Endothelial cell of umbilical vein (primary cell): ENCODE measurements at regions not wholly inside any gene's neighbourhood (a gene's known extent, or its start where the extent isn't known, plus 50 kb on each side); places are given as distances from the start of the nearest gene placed in this dataset.

Experiments used
- CTCF ChIP-seq, 2 donors: IDR thresholded peaks; 1 replicate in 1 of 2; 2 replicates in 1 of 2; pipeline ENCODE4 v1.5.1; 2011; ENCODE audit warnings: low read length in 2 of 2, mild to moderate bottlenecking in 2 of 2, moderate library complexity in 2 of 2, control low read depth in 1 of 2, inconsistent platforms in 1 of 2, low read depth in 1 of 2; ENCODE audit not compliant: insufficient read depth in 1 of 2; ENCODE audit errors: extremely low read depth in 1 of 2
- EZH2 ChIP-seq: IDR thresholded peaks from 2 replicates; pipeline ENCODE4 v1.6.1; 2012; ENCODE audit warnings: borderline replicate concordance, low read depth, mild to moderate bottlenecking, moderate library complexity, low read length, inconsistent platforms; ENCODE audit not compliant: severe bottlenecking
- FOS ChIP-seq: IDR thresholded peaks from 2 replicates; pipeline ENCODE4 v1.6.1; 2011; ENCODE audit warnings: mild to moderate bottlenecking, low read length, moderate library complexity, borderline replicate concordance; ENCODE audit not compliant: insufficient read depth
- GATA2 ChIP-seq: IDR thresholded peaks from 2 replicates; pipeline ENCODE4 v1.7.0; 2011; ENCODE audit warnings: low read depth, mild to moderate bottlenecking, moderate library complexity, mixed read lengths, low read length; ENCODE audit not compliant: insufficient read length, insufficient read depth
- JUN ChIP-seq: IDR thresholded peaks from 2 replicates; pipeline ENCODE4 v1.6.1; 2011; ENCODE audit warnings: borderline replicate concordance, low read depth; ENCODE audit not compliant: insufficient read length, insufficient read depth
- MAX ChIP-seq: IDR thresholded peaks from 2 replicates; pipeline ENCODE4 v1.6.1; 2011; ENCODE audit not compliant: insufficient read depth, insufficient read length
- MYC ChIP-seq: IDR thresholded peaks from one replicate; pipeline ENCODE4 v1.6.1; 2011; ENCODE audit warnings: mild to moderate bottlenecking, low read depth, low read length
- POLR2A ChIP-seq: IDR thresholded peaks from 2 replicates; pipeline ENCODE4 v1.6.1; 2012; ENCODE audit warnings: low read depth, mild to moderate bottlenecking, control low read depth, low read length
- POLR2AphosphoS5 ChIP-seq: IDR thresholded peaks from 2 replicates; pipeline ENCODE4 v1.6.1; 2012; ENCODE audit warnings: low read depth, mild to moderate bottlenecking, control low read depth, low read length, moderate library complexity; ENCODE audit not compliant: insufficient read depth

DNA sequence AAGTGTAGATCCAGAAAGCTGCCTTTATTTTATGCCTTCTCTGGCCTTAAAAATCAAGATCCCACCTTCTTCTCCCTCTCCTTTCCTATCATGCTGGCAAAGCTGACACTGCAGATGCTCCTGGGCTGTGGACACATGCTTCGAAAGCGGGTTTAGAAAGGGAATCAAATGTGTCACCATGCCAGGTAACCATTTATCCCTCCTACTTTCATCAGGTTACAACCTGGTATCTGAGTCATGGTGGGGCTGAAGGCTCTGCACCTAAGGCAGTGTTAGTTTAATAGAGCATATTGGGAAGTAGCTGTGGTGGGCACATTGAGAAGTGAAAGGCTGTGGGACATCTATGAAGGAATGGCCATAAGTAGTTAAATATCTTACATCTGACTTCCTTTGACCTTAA lies 69.8 kb downstream of the GJA1 start:
- TF ChIP-seq CTCF (IDR thresholded peaks at IDR 0.05; ENCODE audit: extremely low read depth in 1 of 2, insufficient read depth in 1 of 2, low read depth in 1 of 2, low read length in 2 of 2) = no peak
- TF ChIP-seq EZH2 = no peak
- TF ChIP-seq POLR2AphosphoS5 = no peak
- no peak for TF ChIP-seq POLR2A
- no peak for TF ChIP-seq MYC
- TF ChIP-seq MAX = no peak
- no peak for TF ChIP-seq FOS
- no peak for TF ChIP-seq JUN
- no peak for TF ChIP-seq GATA2
